ENCODE measurements at regions not wholly inside any gene's neighbourhood (a gene's known extent, or its start where the extent isn't known, plus 50 kb on each side); places are given as distances from the start of the nearest gene placed in this dataset.

- H3K9me3 ChIP-seq (ENCODE audit: control insufficient read depth, low read length) = no peaks in the 10 kb centered on the region
- no peak overlapping the region for H3K4me3 ChIP-seq (ENCODE audit: low read depth, low read length)
- no peak overlapping the region for H3K27ac ChIP-seq
- H3K9ac ChIP-seq = no peak overlapping the region
- no peaks in the 10 kb centered on the region for H3K27me3 ChIP-seq (ENCODE audit: control insufficient read depth, insufficient read depth, low read length)
- H3K36me3 ChIP-seq (ENCODE audit: control insufficient read depth, insufficient read depth, low read length) = no peaks in the 10 kb centered on the region
- no peak overlapping the region for H3K4me2 ChIP-seq (ENCODE audit: low read length)
- peaks cover 10% of the 10 kb centered on the region for H3K4me1 ChIP-seq
- no peak overlapping the region for H2AFZ ChIP-seq
- peaks cover 31% of the 10 kb centered on the region for H3K79me2 ChIP-seq
- TF ChIP-seq, protein P1, sequence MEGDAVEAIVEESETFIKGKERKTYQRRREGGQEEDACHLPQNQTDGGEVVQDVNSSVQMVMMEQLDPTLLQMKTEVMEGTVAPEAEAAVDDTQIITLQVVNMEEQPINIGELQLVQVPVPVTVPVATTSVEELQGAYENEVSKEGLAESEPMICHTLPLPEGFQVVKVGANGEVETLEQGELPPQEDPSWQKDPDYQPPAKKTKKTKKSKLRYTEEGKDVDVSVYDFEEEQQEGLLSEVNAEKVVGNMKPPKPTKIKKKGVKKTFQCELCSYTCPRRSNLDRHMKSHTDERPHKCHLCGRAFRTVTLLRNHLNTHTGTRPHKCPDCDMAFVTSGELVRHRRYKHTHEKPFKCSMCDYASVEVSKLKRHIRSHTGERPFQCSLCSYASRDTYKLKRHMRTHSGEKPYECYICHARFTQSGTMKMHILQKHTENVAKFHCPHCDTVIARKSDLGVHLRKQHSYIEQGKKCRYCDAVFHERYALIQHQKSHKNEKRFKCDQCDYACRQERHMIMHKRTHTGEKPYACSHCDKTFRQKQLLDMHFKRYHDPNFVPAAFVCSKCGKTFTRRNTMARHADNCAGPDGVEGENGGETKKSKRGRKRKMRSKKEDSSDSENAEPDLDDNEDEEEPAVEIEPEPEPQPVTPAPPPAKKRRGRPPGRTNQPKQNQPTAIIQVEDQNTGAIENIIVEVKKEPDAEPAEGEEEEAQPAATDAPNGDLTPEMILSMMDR (IDR thresholded peaks at IDR 0.05) = no peak
These were observed 145.3 kb upstream of the ROPN1 start for GRCh38 chr3:124137216-124137615.

GRCh38 chr3:124138148-124138547 is 146.2 kb upstream of the ROPN1 start:
- no peaks in the 10 kb centered on the region for H3K36me3 ChIP-seq (ENCODE audit: control insufficient read depth, insufficient read depth, low read length)

DNA sequence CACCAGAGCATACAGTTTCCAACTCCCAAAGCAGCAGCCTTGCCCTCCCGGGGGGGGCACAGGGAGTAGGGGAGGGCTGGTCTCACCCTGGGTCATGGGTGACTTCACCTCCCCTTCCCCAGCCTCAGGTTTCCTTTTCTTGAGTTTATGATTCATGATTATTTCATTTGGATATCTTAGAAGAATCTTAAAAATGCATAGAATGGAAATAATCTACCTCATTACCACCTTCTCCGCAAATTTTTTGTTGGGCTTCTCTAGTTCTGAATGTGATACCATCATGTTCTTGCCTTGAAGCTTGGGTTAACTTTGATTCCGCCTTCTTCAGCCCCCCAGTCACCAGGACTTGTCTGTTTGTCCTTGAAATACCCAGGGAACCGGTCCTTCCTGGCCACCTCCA is 148.8 kb upstream of the ROPN1 start:
- Histone ChIP-seq H3K79me2 (peaks cover 25% of the 10 kb centered on the region), H3K9me3 (ENCODE audit: control insufficient read depth, low read length) (no peaks in the 10 kb centered on the region), H3K4me1 (peaks cover 7% of the 10 kb centered on the region), H3K36me3 (ENCODE audit: control insufficient read depth, insufficient read depth, low read length) (no peaks in the 10 kb centered on the region), H3K4me2 (ENCODE audit: low read length) (no peak overlapping the region), H3K27me3 (ENCODE audit: control insufficient read depth, insufficient read depth, low read length) (no peaks in the 10 kb centered on the region), H2AFZ (no peak overlapping the region), H3K27ac (no peak overlapping the region), H3K4me3 (ENCODE audit: low read depth, low read length) (no peak overlapping the region), H3K9ac (no peak overlapping the region)
- TF ChIP-seq, protein P1 (IDR thresholded peaks at IDR 0.05) = no peak

More at GRCh38 chr3:124138148-124138547, 146.2 kb upstream of the ROPN1 start:
- no peak overlapping the region for H3K9ac ChIP-seq
- no peak overlapping the region for H3K27ac ChIP-seq
- H3K4me1 ChIP-seq = peaks cover 4% of the 10 kb centered on the region
- no peaks in the 10 kb centered on the region for H3K9me3 ChIP-seq (ENCODE audit: control insufficient read depth, low read length)
- no peaks in the 10 kb centered on the region for H3K27me3 ChIP-seq (ENCODE audit: control insufficient read depth, insufficient read depth, low read length)
- TF ChIP-seq, protein P1 (IDR thresholded peaks at IDR 0.05) = no peak
- H3K79me2 ChIP-seq = peaks cover 31% of the 10 kb centered on the region
- H2AFZ ChIP-seq = no peak overlapping the region
- H3K4me3 ChIP-seq (ENCODE audit: low read depth, low read length) = no peak overlapping the region
- no peak overlapping the region for H3K4me2 ChIP-seq (ENCODE audit: low read length)

DNA sequence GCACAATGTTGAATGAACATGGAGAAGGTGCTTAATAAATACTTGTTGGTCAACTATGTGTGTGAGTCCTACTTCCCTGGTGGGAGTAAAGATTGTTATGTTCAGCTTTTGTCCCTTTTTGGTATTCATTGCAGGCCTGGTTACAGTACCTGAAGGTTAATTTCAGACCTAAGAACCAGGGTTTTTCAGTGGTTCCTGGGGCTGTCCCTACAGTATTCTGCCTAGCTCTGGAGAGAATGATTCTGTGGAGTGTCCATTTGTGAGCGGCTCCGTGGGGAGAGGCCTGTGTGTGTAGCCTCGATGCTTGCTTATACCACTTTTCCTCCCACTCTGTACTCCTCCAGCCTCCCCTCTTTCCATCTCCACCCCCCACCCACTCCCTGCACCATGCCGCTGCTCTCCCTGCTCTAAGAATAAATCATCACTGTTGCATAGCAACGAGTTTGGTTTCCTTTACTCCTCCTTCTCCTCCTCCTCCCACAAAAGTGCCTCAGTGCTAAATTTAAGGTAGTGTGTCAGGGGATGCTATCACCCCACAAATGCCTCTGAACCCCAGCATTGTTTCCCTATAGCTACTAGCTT is 150.6 kb upstream of the ROPN1 start:
- H3K36me3 ChIP-seq (ENCODE audit: control insufficient read depth, insufficient read depth, low read length) = no peaks in the 10 kb centered on the region
- peaks cover 7% of the 10 kb centered on the region for H3K4me1 ChIP-seq
- H3K4me3 ChIP-seq (ENCODE audit: low read depth, low read length) = no peak overlapping the region
- no peak overlapping the region for H3K4me2 ChIP-seq (ENCODE audit: low read length)
- peaks cover 21% of the 10 kb centered on the region for H3K79me2 ChIP-seq
- no peaks in the 10 kb centered on the region for H3K27me3 ChIP-seq (ENCODE audit: control insufficient read depth, insufficient read depth, low read length)
- no peak overlapping the region for H3K9ac ChIP-seq
- no peak overlapping the region for H2AFZ ChIP-seq
- H3K9me3 ChIP-seq (ENCODE audit: control insufficient read depth, low read length) = no peaks in the 10 kb centered on the region
- no peak overlapping the region for H3K27ac ChIP-seq
- TF ChIP-seq, protein P1 (IDR thresholded peaks at IDR 0.05) = no peak

- H3K9ac ChIP-seq = no peak overlapping the region
- H3K4me3 ChIP-seq (ENCODE audit: low read depth, low read length) = no peak overlapping the region
- H3K9me3 ChIP-seq (ENCODE audit: control insufficient read depth, low read length) = no peaks in the 10 kb centered on the region
- no peak overlapping the region for H2AFZ ChIP-seq
- peaks cover 7% of the 10 kb centered on the region for H3K4me1 ChIP-seq
- H3K27ac ChIP-seq = no peak overlapping the region
- H3K4me2 ChIP-seq (ENCODE audit: low read length) = no peak overlapping the region
- no peaks in the 10 kb centered on the region for H3K36me3 ChIP-seq (ENCODE audit: control insufficient read depth, insufficient read depth, low read length)
- peaks cover 18% of the 10 kb centered on the region for H3K79me2 ChIP-seq
- TF ChIP-seq, protein P1 (IDR thresholded peaks at IDR 0.05) = no peak
- no peaks in the 10 kb centered on the region for H3K27me3 ChIP-seq (ENCODE audit: control insufficient read depth, insufficient read depth, low read length)
These were observed 151.1 kb upstream of the ROPN1 start for GRCh38 chr3:124143047-124143446.

All from parathyroid adenoma (tissue), 2 donors.